ENCODE measurements at regions not wholly inside any gene's neighbourhood (a gene's known extent, or its start where the extent isn't known, plus 50 kb on each side); places are given as distances from the start of the nearest gene placed in this dataset.
"Not testable (repeated sequence)": the region's sequence is repeated elsewhere in the genome, so short reads cannot be mapped to it uniquely, and the experiment has no call there.

DNA sequence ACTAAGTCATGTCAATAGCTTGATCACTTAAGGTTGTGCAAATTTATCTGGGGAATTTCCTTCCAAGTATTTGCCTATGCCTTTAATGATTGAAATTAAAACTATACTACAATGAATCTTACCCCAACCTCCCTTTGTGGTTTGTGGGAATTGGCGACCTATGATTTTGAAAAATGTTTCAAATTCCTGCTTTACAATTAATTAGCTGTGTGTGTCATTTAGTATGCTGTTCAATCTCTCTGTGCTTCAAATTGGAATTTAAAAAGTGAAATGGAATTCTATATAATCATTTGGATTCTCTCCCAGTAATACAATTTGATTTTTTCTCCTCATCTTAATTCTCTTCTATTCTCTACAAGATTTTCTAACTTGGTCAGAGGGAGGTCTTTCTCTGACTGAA lies 2319.5 kb downstream of the ARAP2 start:
- Histone ChIP-seq H3K4me3 (ENCODE audit: control insufficient read depth in 1 of 7, extremely low read depth in 1 of 7, insufficient read depth in 4 of 7, low read depth in 2 of 7, low read length in 6 of 7) (no peak overlapping the region), H3K27ac (ENCODE audit: insufficient read depth in 1 of 2, low read depth in 1 of 2, low read length in 2 of 2, poor library complexity in 1 of 2, severe bottlenecking in 2 of 2) (no peak overlapping the region), H3K36me3 (ENCODE audit: control insufficient read depth in 4 of 4, insufficient read depth in 4 of 4, low read length in 3 of 4) (no peaks in the 10 kb centered on the region), H3K4me1 (ENCODE audit: control extremely low read depth in 1 of 4, control insufficient read depth in 4 of 4, insufficient read depth in 4 of 4, low read length in 3 of 4) (no peaks in the 10 kb centered on the region), H3K27me3 (replicated peaks in 2 of 5; ENCODE audit: control insufficient read depth in 4 of 5, insufficient read depth in 5 of 5, low read length in 4 of 5) (no peaks in the 10 kb centered on the region), H3K9me3 (ENCODE audit: control extremely low read depth in 1 of 5, control insufficient read depth in 4 of 5, insufficient read depth in 2 of 5, low read depth in 1 of 5, low read length in 4 of 5) (no peaks in the 10 kb centered on the region)
- no peak for DNase-seq
- CTCF ChIA-PET: no interaction called here
- POLR2A ChIA-PET: no interaction called here
- WGBS (ENCODE audit: insufficient coverage): no CpG with 5 or more reads among the region's 1 CpG

DNA sequence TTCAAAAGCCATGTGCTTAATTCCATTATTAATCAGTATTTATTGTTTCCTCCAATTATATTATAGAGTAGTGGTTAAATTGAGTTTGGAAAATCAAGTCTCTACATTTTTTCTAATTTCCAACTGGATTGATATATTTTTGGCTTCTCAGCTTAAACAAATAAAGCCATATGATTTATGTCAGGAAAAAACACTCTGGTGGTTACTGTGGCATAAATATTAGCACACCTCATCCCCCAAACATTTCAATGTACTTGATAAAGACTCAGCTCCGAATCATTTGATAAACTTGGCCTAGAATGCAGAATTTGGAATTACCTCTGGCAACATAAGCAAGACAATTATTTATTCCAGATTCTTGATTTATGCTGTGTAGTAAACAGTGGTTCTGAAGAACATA lies 2313.8 kb downstream of the ARAP2 start:
- Histone ChIP-seq H3K4me1 (ENCODE audit: control extremely low read depth in 1 of 4, control insufficient read depth in 4 of 4, insufficient read depth in 4 of 4, low read length in 3 of 4) (no peaks in the 10 kb centered on the region), H3K27me3 (replicated peaks in 2 of 5; ENCODE audit: control insufficient read depth in 4 of 5, insufficient read depth in 5 of 5, low read length in 4 of 5) (no peaks in the 10 kb centered on the region), H3K4me3 (ENCODE audit: control insufficient read depth in 1 of 7, extremely low read depth in 1 of 7, insufficient read depth in 4 of 7, low read depth in 2 of 7, low read length in 6 of 7) (no peak overlapping the region), H3K36me3 (ENCODE audit: control insufficient read depth in 4 of 4, insufficient read depth in 4 of 4, low read length in 3 of 4) (no peaks in the 10 kb centered on the region), H3K27ac (ENCODE audit: insufficient read depth in 1 of 2, low read depth in 1 of 2, low read length in 2 of 2, poor library complexity in 1 of 2, severe bottlenecking in 2 of 2) (no peak overlapping the region), H3K9me3 (ENCODE audit: control extremely low read depth in 1 of 5, control insufficient read depth in 4 of 5, insufficient read depth in 2 of 5, low read depth in 1 of 5, low read length in 4 of 5) (no peaks in the 10 kb centered on the region)
- 80% methylated on average over 1 of the region's 1 CpG for WGBS (ENCODE audit: insufficient coverage)
- POLR2A ChIA-PET: no interaction called here
- DNase-seq: no peak
- CTCF ChIA-PET: interaction anchor here (0.6 kb wide), 1 partner anchor 713 kb away, joined by 3 read pairs; no protein-coding TSS in a partner anchor

DNA sequence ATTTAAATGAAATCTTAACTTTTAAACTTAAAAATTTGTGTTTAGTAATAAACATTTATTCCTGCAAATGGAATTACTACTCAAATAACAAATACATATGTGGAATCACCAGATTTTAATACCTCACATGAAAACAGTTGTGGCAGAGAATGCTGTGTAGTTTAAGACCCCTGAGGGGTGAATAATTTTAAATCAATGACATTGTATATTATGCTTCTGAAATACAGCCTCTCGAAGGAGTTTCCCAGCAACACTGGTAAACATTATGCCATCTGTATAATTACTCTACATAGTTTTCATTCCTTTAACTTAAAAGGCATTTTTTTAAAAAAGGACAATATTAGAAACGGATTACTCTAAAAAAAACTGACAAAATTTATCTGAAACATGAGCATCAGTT lies 2313.3 kb downstream of the ARAP2 start:
- Histone ChIP-seq H3K4me3 (ENCODE audit: control insufficient read depth in 1 of 7, extremely low read depth in 1 of 7, insufficient read depth in 4 of 7, low read depth in 2 of 7, low read length in 6 of 7) (no peak overlapping the region), H3K27ac (ENCODE audit: insufficient read depth in 1 of 2, low read depth in 1 of 2, low read length in 2 of 2, poor library complexity in 1 of 2, severe bottlenecking in 2 of 2) (no peak overlapping the region), H3K36me3 (ENCODE audit: control insufficient read depth in 4 of 4, insufficient read depth in 4 of 4, low read length in 3 of 4) (no peaks in the 10 kb centered on the region), H3K9me3 (ENCODE audit: control extremely low read depth in 1 of 5, control insufficient read depth in 4 of 5, insufficient read depth in 2 of 5, low read depth in 1 of 5, low read length in 4 of 5) (no peaks in the 10 kb centered on the region), H3K4me1 (ENCODE audit: control extremely low read depth in 1 of 4, control insufficient read depth in 4 of 4, insufficient read depth in 4 of 4, low read length in 3 of 4) (no peaks in the 10 kb centered on the region), H3K27me3 (replicated peaks in 2 of 5; ENCODE audit: control insufficient read depth in 4 of 5, insufficient read depth in 5 of 5, low read length in 4 of 5) (no peaks in the 10 kb centered on the region)
- CTCF ChIA-PET: interaction anchor here (0.6 kb wide), 1 partner anchor 713 kb away, joined by 3 read pairs; no protein-coding TSS in a partner anchor
- 100% methylated on average over 1 of the region's 2 CpGs for WGBS (ENCODE audit: insufficient coverage)
- DNase-seq: no peak
- POLR2A ChIA-PET: no interaction called here

DNA sequence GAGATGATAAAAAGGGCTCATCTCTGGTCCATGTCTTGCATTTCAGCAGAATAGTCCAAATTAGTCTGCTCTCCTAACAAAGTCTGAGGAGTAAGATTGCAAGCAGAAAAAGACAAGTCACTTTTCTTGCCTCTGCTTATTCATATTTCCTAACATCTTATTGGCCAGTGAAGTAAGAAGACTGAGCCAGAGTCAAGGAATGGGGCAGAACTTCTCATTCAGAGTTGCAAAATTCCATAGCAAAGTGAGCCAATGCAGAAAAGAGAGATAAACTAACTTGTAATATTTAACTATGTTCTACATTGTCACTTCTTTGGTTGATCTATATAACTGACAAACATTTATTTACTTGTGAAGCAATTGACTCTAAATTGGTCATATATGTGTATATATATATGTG lies 2304.0 kb downstream of the ARAP2 start:
- no peaks in the 10 kb centered on the region for H3K36me3 ChIP-seq (ENCODE audit: control insufficient read depth in 4 of 4, insufficient read depth in 4 of 4, low read length in 3 of 4)
- no peak overlapping the region for H3K4me3 ChIP-seq (ENCODE audit: control insufficient read depth in 1 of 7, extremely low read depth in 1 of 7, insufficient read depth in 4 of 7, low read depth in 2 of 7, low read length in 6 of 7)
- ChIA-PET POLR2A (no interaction called here), CTCF (no interaction called here)
- H3K4me1 ChIP-seq (ENCODE audit: control extremely low read depth in 1 of 4, control insufficient read depth in 4 of 4, insufficient read depth in 4 of 4, low read length in 3 of 4): no peaks in the 10 kb centered on the region
- no peak for DNase-seq
- no peak overlapping the region for H3K27ac ChIP-seq (ENCODE audit: insufficient read depth in 1 of 2, low read depth in 1 of 2, low read length in 2 of 2, poor library complexity in 1 of 2, severe bottlenecking in 2 of 2)
- no peaks in the 10 kb centered on the region for H3K9me3 ChIP-seq (ENCODE audit: control extremely low read depth in 1 of 5, control insufficient read depth in 4 of 5, insufficient read depth in 2 of 5, low read depth in 1 of 5, low read length in 4 of 5)
- no peaks in the 10 kb centered on the region for H3K27me3 ChIP-seq (replicated peaks in 2 of 5; ENCODE audit: control insufficient read depth in 4 of 5, insufficient read depth in 5 of 5, low read length in 4 of 5)

DNA sequence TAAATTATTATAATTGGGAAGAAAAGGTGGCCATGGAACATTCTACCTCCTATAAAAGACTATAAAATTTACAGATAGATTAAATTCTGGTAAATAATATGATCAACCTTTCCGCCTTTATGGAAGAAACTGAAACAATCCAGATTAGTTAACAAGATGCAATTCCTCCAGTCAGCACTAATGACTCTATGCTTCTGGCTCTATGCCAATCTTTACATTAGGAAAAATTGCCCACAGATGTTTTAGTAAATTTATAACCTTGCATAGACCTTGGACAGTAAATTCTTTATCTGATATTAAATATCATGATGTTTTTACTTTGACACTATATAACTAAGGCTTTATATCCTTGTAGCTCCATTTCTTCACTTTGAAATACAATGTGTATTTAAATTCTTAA lies 2302.5 kb downstream of the ARAP2 start:
- Histone ChIP-seq H3K4me3 (ENCODE audit: control insufficient read depth in 1 of 7, extremely low read depth in 1 of 7, insufficient read depth in 4 of 7, low read depth in 2 of 7, low read length in 6 of 7) (no peak overlapping the region), H3K36me3 (ENCODE audit: control insufficient read depth in 4 of 4, insufficient read depth in 4 of 4, low read length in 3 of 4) (no peaks in the 10 kb centered on the region), H3K9me3 (ENCODE audit: control extremely low read depth in 1 of 5, control insufficient read depth in 4 of 5, insufficient read depth in 2 of 5, low read depth in 1 of 5, low read length in 4 of 5) (no peaks in the 10 kb centered on the region), H3K27ac (ENCODE audit: insufficient read depth in 1 of 2, low read depth in 1 of 2, low read length in 2 of 2, poor library complexity in 1 of 2, severe bottlenecking in 2 of 2) (no peak overlapping the region), H3K4me1 (ENCODE audit: control extremely low read depth in 1 of 4, control insufficient read depth in 4 of 4, insufficient read depth in 4 of 4, low read length in 3 of 4) (no peaks in the 10 kb centered on the region), H3K27me3 (replicated peaks in 2 of 5; ENCODE audit: control insufficient read depth in 4 of 5, insufficient read depth in 5 of 5, low read length in 4 of 5) (no peaks in the 10 kb centered on the region)
- ChIA-PET POLR2A (no interaction called here), CTCF (no interaction called here)
- WGBS (ENCODE audit: insufficient coverage): no CpG with 5 or more reads among the region's 1 CpG
- no peak for DNase-seq

DNA sequence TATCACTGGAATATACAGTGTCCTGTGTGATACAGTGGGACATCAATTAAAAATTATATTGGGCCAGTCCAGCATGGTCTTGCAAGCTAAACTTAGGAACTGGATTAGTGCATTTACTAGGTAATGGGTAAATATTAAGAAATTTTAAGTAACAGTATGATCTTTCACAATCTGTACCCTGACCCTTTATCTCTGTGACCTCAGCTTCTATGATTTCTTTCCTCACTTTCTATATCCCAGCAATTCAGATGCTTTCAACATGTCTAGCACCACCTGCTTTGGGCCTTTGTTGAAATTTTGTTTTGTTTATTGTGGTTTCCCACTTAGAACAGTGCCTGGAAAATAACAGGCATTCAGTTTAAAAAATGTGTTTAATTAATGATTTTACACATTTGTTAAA lies 2295.4 kb downstream of the ARAP2 start:
- no peak for DNase-seq
- ChIA-PET CTCF (no interaction called here), POLR2A (no interaction called here)
- Histone ChIP-seq H3K36me3 (ENCODE audit: control insufficient read depth in 4 of 4, insufficient read depth in 4 of 4, low read length in 3 of 4) (no peaks in the 10 kb centered on the region), H3K9me3 (ENCODE audit: control extremely low read depth in 1 of 5, control insufficient read depth in 4 of 5, insufficient read depth in 2 of 5, low read depth in 1 of 5, low read length in 4 of 5) (no peaks in the 10 kb centered on the region), H3K4me1 (ENCODE audit: control extremely low read depth in 1 of 4, control insufficient read depth in 4 of 4, insufficient read depth in 4 of 4, low read length in 3 of 4) (no peaks in the 10 kb centered on the region), H3K4me3 (ENCODE audit: control insufficient read depth in 1 of 7, extremely low read depth in 1 of 7, insufficient read depth in 4 of 7, low read depth in 2 of 7, low read length in 6 of 7) (no peak overlapping the region), H3K27me3 (replicated peaks in 2 of 5; ENCODE audit: control insufficient read depth in 4 of 5, insufficient read depth in 5 of 5, low read length in 4 of 5) (no peaks in the 10 kb centered on the region), H3K27ac (ENCODE audit: insufficient read depth in 1 of 2, low read depth in 1 of 2, low read length in 2 of 2, poor library complexity in 1 of 2, severe bottlenecking in 2 of 2) (no peak overlapping the region)

DNA sequence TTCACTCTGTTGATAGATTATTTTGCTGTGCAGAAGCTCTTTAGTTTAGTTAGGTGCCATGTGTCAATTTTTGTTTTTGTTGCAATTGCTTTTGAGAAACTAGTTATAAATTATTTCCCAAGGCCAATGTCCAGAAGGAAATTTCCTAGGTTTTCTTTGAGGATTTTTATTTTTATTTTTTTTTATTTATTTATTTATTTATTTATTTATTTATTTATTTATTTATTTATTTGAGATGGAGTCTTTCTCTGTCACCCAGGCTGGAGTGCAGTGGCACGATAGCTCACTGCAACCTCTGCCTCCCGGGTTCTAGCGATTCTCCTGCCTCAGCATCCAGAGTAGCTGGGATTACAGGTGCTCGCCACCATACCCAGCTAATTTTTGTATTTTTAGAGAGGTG lies 2290.5 kb downstream of the ARAP2 start:
- CTCF ChIA-PET; DNase-seq; POLR2A ChIA-PET; H3K9me3 ChIP-seq (ENCODE audit: control extremely low read depth in 1 of 5, control insufficient read depth in 4 of 5, insufficient read depth in 2 of 5, low read depth in 1 of 5, low read length in 4 of 5); H3K4me1 ChIP-seq (ENCODE audit: control extremely low read depth in 1 of 4, control insufficient read depth in 4 of 4, insufficient read depth in 4 of 4, low read length in 3 of 4); H3K27me3 ChIP-seq (replicated peaks in 2 of 5; ENCODE audit: control insufficient read depth in 4 of 5, insufficient read depth in 5 of 5, low read length in 4 of 5); H3K27ac ChIP-seq (ENCODE audit: insufficient read depth in 1 of 2, low read depth in 1 of 2, low read length in 2 of 2, poor library complexity in 1 of 2, severe bottlenecking in 2 of 2); H3K36me3 ChIP-seq (ENCODE audit: control insufficient read depth in 4 of 4, insufficient read depth in 4 of 4, low read length in 3 of 4); H3K4me3 ChIP-seq (ENCODE audit: control insufficient read depth in 1 of 7, extremely low read depth in 1 of 7, insufficient read depth in 4 of 7, low read depth in 2 of 7, low read length in 6 of 7): not testable (repeated sequence)
- WGBS (ENCODE audit: insufficient coverage): no CpG with 5 or more reads among the region's 4 CpGs

DNA sequence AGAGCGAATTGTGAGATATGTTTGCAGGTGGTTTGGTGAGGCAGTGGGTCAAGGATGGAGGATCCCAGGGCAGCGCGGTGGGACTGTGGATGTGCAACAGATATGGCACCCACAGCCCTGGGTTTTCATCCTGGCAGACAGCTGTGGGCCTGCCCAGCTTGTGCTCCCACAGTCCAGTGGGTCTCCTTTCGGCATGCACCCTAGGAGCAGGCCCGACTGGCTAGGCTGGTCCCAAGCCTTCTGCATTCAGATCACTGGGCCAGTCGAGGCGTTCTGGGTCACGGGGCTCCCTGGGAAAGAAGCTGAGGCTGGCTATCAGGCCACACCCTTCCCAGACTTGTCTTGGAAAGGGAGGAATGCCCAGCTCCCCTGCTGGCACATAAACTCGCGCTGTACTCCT lies 2289.6 kb downstream of the ARAP2 start:
- ChIA-PET CTCF (no interaction called here), POLR2A (no interaction called here)
- Histone ChIP-seq H3K9me3 (ENCODE audit: control extremely low read depth in 1 of 5, control insufficient read depth in 4 of 5, insufficient read depth in 2 of 5, low read depth in 1 of 5, low read length in 4 of 5) (no peaks in the 10 kb centered on the region), H3K27me3 (replicated peaks in 2 of 5; ENCODE audit: control insufficient read depth in 4 of 5, insufficient read depth in 5 of 5, low read length in 4 of 5) (no peaks in the 10 kb centered on the region), H3K4me1 (ENCODE audit: control extremely low read depth in 1 of 4, control insufficient read depth in 4 of 4, insufficient read depth in 4 of 4, low read length in 3 of 4) (no peaks in the 10 kb centered on the region), H3K27ac (ENCODE audit: insufficient read depth in 1 of 2, low read depth in 1 of 2, low read length in 2 of 2, poor library complexity in 1 of 2, severe bottlenecking in 2 of 2) (no peak overlapping the region), H3K4me3 (ENCODE audit: control insufficient read depth in 1 of 7, extremely low read depth in 1 of 7, insufficient read depth in 4 of 7, low read depth in 2 of 7, low read length in 6 of 7) (no peak overlapping the region), H3K36me3 (ENCODE audit: control insufficient read depth in 4 of 4, insufficient read depth in 4 of 4, low read length in 3 of 4) (no peaks in the 10 kb centered on the region)
- 97% methylated on average over 9 of the region's 10 CpGs for WGBS (ENCODE audit: insufficient coverage)
- DNase-seq: no peak

All from common myeloid progenitor, CD34-positive (primary cell).